ENCODE measurements at regions not wholly inside any gene's neighbourhood (a gene's known extent, or its start where the extent isn't known, plus 50 kb on each side); places are given as distances from the start of the nearest gene placed in this dataset.

DNA sequence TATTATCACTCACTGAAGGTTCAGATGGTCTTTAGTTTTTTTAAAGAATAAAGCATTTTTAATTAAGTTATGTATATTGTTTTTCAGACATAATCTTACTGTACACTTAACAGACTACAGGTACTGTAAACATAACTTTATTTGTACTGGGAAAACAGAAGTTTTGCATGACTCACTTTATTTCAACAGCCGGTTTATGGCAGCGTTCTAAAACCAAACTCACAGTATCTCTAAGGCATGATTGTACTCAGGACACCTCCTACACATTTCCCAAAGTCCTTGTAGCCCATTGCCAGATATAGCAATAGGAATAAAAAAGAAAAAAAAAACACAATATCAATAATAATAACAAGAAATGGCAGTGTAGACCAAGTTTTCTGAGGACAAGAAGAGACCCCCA lies 1341.4 kb downstream of the FSCB start:
- TF ChIP-seq CTCF (IDR thresholded peaks at IDR 0.05) (no peak), POLR2A (IDR thresholded peaks at IDR 0.05) (no peak)

Measured in thyroid gland (tissue), 4 donors.